HG03280 (cell line): ENCODE measurements at regions not wholly inside any gene's neighbourhood (a gene's known extent, or its start where the extent isn't known, plus 50 kb on each side); places are given as distances from the start of the nearest gene placed in this dataset.

Experiments
- ATAC-seq: cut with Tn5 transposase; IDR thresholded peaks from one replicate; pipeline ENCODE4 v1.9.1; 2021; ENCODE audit warnings: mild to moderate bottlenecking, moderate library complexity; ENCODE audit not compliant: unreplicated experiment

DNA sequence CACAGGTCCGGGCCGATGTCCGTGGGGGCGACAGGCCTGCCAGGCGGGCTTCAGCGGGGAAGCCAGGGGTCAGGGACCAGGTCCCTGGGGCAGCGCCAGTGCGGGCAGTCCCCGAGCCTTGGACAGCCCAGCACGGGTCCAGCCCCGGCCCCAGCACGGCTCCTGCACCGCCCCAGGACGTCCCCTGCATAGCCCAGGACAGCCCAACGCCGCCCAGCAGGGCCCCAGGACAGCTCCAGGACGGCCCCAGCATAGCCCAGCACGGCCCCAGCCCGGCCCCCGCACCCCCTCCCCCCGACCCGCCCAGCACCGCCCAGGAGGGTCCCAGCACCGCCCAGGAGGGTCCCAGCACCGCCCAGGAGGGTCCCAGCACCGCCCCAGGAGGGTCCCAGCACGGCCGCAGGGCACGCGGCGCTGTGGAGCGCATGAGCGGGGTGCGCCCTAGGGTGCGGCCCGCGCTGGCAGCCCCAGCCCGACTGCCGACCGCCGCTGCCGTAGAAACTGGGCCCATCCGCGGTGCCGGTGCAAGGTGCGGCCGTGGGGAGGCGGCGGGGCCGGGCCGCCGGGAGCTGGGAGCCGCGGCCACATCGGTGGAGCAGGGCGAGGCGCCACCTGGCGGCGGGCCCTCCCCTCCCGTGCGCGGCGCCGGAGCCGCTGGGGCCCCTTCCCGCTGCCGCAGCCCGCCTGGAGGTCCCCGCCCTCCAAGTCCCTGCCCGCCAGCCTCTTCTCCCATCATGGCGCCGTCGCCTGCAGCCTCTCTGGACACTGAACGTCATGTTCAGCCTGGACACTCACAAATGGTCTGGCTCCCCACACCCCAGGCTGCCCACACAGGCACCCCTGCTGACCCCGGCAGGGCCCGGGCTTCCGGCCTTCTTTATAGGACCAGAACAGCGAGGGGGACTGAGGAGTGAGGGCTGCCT, 106.8 kb upstream of the NKX1-1 start:
- ATAC-seq = no peak

GRCh38 chr4:1512051-1512737, 106.0 kb upstream of the NKX1-1 start:
- no peak for ATAC-seq

DNA sequence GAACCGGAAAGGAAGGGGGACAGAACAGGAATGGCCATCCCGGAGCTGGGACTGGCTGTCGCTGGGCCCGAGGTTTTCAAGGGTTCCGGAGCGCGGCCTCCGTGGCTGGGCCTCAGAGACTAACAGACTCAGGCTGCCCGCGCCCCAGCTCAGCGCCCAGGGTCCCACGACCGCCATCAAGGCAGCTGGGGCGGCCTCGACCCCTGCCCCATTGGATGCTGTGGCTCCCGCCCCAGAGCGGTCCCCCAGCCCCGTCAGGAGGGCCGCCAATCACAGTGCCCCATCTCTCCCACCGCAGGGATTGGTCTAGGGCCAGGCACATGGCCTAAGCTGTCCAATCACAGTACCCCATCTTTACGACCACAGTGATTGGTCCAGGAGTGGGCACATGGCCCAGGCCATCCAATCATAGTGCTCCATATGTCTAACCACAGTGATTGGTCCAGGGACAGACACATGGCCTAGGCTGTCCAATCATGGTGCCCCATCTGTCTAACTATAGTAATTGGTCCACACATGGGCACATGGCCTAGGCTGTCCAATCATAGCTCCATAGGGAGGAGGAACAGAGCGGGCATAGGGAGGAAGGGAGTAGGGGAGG, 105.3 kb upstream of the NKX1-1 start:
- ATAC-seq = no peak

DNA sequence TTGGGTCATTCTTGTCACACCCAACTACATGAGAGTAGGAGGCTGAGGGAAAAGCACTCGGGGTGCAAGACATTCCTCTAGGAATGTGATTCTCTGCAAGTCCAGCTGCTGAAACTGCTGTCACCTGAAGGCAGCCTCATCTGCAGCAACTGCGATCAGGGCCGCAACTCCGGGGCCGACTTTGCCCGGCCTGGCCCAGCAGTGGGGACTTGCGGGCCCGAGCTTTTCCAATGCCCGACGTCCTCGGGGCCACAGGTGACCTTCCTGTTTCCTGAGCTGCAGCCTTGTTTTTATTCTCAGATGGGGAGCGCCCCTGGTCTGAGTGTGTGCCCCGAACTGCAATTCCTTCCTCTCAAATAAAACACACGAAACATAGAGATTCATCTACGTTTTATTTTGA, 104.7 kb upstream of the NKX1-1 start:
- ATAC-seq = no peak

GRCh38 chr4:1509366-1509765, 103.1 kb upstream of the NKX1-1 start:
- ATAC-seq = no peak

- ATAC-seq = no peak
Observed at GRCh38 chr4:1508161-1509160, 102.2 kb upstream of the NKX1-1 start.

DNA sequence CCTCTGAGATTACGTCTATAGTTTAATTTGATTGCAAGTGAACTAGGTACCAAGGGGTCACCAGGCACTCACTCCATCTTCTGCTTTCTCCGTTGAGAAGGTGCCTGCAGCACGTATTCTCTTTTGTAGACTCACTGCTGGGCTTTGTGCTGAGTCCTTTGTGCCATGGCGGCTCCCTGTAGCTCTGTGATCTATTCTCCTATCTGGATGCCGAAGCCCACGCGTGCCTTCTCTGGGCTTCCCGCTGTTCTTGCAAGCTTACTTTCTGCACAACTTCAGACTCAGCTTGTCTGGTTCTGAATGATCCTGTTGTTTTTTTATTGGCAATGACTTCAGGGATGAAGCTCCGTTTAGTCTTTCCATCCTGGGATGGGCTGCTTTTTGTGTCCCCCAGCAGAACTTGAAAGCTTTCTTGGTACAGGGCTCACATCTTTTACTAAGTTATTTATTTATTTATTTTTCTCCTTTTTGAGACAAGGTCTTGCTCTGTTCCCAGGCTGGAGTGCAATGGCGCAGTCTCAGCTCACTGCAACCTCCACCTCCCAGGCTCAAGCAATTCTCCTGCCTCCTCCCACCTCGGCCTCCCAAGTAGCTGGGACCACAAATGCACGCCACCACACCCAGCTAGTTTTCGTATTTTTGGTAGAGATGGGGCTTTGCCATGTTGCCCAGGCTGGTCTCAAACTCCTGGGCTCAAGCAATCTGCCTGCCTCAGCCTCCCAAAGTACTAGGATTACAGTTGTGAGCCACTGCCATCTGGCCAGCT, 100.9 kb upstream of the NKX1-1 start:
- ATAC-seq = no peak

DNA sequence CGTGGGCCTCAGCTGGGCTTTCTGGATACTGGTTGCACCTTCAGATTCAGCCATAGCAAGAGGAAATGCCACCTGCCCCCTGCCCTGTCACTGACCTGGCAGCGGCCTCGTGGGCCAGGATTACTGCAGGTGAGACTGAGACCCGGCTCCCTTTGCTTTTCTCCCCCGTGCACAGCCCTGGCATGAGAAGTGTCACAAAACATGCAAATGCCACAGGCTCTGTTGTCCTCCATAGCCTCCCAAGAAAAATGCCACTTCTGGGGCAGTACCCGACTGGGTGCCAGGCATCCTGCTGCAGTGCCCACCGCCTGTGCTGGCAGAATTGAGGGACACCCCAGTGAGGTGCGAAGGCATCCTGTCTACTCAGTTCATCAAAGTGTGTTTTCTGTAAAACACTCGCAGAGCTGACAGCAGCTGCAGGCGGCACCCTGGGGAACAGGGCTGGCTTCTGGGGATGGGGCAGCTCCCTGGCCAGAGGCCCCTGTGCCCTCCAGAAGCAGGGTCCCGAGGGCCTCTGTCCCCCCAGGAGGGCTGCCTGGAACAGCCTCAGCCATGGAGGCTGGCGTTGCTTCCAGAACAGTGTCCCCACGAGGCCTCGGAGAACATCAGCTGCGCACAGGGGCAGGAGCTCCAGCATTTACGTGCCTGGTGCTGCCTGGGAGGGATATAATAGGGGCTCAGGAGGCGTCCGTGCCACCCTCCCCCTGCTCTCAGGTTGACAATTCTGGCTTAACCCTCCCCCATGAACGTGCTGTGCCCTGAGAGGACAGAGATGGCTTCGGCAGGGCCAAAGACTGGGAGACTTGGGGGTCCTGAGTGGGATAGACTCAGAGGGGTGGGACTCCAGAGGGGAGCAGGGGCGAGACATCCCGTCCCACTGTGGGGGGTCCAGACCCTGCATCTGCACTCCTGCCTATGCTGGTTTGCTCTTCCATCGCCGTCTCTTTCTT, 99.5 kb upstream of the NKX1-1 start:
- ATAC-seq = no peak

- no peak for ATAC-seq
Observed at GRCh38 chr4:1504595-1505500, 98.6 kb upstream of the NKX1-1 start.

GRCh38 chr4:1503583-1504471, 97.6 kb upstream of the NKX1-1 start:
- ATAC-seq = no peak

- ATAC-seq = no peak
Observed at GRCh38 chr4:1502976-1503375, 96.7 kb upstream of the NKX1-1 start.

- no peak for ATAC-seq
Observed at GRCh38 chr4:1502501-1502886, 96.3 kb upstream of the NKX1-1 start.

DNA sequence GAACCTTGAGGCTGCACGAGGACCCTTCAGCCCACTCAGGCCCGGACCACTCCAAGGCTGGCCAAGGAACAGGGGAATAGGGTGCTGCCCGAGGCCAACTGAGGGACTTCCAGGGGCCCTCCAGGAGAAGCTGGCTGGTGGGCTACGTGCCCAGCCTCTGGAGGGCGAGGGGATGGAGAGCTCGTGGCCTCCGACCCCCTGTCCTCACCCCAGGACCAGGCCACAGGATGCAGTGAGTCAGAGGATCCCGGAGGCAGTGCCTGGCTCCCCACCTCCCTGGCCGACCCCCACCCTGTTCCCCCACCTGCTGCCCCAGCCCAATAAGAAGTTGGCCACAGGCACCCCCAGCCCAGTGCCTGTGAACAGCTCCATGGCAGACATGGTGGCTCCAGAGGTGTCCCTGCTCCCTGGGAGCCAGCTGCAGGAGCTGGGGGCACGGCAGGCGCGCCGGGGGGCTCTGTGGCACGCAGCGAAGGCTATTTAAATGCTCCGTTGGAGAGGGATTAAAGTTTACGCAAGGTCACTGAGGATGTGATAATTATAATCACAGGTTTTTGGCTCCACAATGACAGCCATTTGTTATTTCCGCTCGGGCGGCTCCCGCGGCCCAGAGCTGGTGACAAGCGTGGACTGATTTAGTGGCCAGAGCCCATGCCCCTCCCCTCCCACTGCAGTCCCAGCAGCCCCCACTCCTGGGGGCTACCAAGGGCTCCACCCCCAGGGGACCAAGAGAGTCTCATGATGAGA, 95.7 kb upstream of the NKX1-1 start:
- no peak for ATAC-seq

DNA sequence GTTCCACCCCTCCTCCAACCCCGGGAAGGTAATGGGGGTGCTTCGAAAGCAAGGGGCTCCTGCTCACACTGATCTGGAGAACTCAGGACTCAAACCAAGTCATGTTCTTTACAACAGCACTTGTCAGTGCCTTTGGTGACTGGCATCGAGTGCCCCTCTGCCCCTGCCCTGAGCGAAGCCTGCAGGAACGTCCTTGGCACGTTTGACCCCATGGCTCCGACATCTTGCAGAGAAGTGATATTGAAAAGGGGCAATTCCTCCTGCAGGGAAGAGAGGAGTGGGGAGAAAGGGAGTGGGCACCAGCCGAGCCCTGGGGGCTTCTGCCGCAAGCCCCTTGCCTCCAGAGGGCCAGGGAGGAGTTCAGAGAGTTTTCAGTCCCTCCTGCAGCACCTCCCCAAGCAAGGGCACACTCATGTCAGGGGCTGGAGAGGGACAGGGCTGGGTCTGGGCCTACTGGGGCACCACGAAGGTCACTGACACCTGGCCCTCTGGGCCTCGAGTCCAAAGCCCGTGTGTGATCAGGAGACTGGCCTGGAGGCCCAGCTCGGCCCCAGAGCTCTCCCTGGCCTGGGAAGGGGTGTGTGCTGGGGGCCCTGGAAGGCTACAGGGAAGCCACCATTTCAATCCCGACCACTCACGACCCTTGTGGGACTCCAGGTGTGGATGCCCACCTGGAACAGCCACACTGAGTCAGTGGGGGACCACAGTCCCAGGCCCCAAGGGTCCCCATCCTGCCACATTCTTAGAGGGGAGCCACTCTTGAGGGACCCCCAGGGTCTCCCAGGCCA, 94.9 kb upstream of the NKX1-1 start:
- no peak for ATAC-seq

GRCh38 chr4:1500231-1500965, 94.2 kb upstream of the NKX1-1 start:
- ATAC-seq = no peak
